NCI-H1436 (cell line): ENCODE measurements at regions not wholly inside any gene's neighbourhood (a gene's known extent, or its start where the extent isn't known, plus 50 kb on each side); places are given as distances from the start of the nearest gene placed in this dataset.
"Not testable (repeated sequence)": the region's sequence is repeated elsewhere in the genome, so short reads cannot be mapped to it uniquely, and the experiment has no call there.

ENCODE experiments used
- DNase-seq: peaks from one replicate; lab custom pipeline; 2025; lab: John Stamatoyannopoulos, UW

DNA sequence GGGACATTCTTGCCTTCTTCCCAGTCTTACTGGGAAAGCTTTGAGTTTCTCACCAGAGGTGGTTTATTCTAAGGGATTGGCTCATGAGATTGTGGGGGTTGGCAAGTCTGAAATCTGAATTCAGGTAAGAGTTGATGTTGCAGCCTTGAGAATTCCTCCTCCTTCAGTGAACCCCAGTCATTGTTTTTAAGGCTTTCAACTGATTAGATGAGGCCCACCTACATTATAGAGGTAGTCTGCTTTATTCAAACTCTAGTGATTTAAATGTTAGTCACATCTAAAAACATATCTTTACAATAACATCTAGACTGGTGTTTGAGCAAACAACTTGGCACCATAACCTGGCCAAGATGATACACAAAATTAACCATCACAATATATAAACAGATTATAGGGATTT is 156.5 kb upstream of the MED14 start:
- DNase-seq, result no peak

DNA sequence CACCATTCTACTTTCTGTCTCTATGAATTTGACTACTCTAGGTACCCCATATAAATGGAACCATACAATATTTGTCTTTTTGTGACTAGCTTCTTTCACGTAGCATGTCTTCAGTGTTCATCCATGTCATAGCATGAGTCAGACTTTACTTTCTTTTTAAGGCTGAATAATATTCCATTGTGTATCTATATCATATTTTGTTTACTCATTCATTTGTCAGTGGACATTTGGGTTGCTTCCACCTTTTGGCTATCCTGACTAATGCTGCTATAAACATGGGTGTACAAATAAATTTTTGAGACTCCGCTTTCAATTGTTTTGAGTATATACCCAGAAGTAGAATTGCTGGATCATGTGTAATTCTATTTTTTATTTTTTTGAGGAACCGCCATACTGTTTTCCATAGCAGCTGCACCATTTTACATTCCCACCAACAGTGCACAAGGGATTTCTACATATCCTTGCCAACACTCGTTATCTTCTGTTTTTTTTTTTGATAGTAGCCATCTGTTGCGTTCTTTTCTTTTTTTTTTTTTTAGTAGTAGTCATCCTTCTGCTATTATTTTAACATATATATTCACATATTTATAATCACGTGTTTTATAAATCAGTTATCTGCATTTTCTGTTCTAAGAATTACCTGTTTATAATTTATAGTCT is 158.0 kb upstream of the MED14 start:
- DNase-seq, result no peak

DNA sequence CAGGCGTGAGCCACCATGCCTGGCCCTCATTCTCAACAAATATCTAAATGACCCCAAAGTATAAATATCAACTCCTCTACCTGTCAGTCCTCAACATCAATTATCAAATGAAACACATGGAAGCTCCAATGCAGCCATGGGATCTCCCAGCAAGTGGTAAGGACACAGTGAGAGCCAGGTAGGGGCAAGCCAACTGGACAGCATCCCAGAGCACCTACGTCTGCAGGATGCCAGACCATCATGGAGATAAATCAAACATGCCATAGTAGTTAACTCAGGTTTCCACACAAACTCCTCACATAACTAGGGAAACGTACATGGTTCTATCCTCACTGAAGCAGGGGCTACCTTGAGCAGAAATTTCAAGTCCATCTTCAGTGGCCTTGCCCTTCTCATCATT is 159.9 kb upstream of the MED14 start:
- DNase-seq, result no peak

DNA sequence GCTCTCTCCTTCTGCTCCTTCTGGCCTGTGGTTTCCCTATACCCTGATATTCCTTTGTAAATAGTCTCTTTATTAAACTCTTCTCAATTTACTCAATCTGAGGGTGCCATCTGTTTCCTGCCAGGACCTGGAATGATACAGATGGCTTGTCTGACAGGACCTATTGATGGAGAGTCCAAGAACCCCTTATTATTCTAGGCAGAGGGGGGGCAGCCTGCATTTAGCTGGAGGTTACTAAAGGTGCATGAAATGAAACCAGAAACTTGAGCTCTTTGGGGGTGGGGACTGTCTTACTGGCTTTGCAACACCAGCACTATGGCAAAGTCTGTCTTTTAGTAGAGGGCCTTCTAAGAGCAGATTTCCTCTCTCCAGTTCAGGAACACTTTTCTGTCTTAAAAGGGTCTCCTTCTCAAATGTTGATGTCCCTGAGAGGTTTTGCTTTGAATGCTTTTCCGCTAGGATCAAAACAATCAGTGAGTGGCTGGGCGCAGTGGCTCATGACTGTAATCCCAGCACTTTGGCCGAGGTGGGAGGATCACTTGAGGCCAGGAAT is 162.5 kb upstream of the MED14 start:
- no peak for DNase-seq

DNA sequence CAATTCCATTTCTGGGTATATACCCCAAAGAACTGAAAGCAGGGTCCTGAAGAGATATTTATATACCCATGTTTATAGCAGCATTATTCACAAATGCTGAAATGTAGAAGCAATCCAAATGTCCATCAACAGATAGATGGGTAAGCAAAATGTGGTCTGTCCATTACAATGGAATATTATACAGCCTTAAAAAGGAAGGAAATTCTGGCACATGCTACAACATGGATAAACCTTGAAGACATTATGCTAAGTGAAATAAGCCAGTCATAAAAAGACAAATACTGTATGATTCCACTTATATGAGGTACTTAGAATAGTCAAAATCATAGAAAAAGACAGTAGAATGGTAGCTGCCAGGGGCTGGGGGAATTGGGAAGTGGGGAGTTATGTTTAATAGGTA is 169.4 kb upstream of the MED14 start:
- not testable (repeated sequence) for DNase-seq

DNA sequence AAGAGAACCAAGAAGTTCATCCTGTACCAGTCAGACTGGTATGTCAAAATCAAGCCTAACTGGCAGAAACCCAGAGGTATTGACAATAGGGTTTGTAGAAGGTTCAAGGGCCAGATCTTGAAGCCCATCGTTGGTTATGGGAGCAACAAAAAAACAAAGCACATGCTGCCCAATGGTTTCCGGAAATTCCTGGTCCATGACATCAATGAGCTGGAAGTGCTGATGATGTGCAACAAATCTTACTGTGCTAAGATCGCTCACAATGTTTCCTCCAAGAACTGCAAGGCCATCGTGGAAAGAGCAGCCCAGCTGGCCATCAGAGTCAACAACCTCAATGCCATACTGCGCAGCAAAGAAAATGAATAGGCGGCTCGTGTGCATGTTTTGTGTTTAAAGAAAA is 172.7 kb upstream of the MED14 start:
- DNase-seq, result no peak

DNA sequence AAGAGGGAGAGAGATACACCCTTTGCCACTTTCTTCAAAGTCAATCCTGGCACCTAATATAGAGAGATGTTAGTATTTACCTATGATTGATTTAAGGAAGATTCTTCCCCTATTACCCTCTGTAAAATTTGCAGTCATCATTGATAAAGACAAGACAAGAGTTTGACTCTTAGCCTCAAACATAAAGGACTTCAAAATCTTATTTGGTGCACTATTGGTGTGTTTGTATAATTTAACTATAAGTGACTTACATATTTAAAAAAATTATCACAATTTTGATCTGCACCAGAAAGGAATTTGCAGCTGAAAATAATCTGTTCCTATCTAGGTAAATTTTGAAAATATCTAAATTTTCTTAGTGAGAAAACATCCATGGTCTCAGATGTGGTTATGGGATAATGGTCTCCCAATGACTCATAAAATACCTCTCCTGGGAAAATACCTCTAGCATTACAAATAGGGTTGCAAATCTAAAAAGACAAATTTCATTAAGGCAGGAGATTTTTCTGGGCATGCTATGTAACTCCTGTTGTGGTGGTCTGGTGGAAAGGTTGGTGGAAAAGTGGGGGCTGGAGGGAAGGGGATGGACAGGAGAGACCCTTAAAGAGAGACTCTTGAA is 173.6 kb upstream of the MED14 start:
- DNase-seq, result no peak

DNA sequence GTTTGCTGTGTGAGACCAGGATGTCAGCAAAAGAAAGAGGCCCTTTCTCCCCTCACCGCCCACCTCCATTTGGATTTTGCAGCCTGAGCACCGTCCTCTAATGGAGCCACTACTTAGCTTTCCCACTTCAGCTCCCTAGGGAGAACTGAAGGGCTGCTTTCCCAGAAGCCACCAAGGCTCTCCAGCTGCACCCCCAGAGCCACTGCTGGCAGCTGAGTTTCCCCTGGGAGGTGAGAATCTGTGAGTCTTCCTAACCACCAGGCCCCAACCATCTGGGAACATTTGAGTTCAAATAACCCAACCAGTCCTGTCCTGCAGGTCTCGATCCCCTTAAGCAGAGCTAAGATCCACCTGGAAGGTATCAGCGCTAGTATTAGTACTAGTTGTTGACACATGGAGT is 173.1 kb upstream of the USP9X start:
- peak; percentile 68 for DNase-seq

DNA sequence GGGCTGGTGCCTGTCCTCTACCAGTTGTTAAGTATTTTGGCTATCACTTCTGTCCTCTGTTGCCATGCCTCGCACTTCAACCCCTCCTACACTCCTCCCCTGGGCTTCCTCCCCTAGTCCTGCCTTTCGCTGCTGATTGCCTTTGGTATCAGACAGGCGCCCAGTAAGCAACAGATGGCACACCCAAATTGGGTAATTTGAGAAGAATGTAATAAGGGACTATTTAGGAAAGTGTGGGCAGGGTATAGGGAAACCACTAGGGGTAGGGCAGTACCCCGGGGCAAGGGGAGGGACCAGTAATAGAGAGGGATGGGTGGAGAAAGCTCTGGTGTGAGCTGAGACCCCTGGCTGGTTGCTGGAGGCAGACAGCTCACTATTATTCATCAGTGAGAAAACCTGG is 172.7 kb upstream of the USP9X start:
- DNase-seq, result peak; percentile 59

DNA sequence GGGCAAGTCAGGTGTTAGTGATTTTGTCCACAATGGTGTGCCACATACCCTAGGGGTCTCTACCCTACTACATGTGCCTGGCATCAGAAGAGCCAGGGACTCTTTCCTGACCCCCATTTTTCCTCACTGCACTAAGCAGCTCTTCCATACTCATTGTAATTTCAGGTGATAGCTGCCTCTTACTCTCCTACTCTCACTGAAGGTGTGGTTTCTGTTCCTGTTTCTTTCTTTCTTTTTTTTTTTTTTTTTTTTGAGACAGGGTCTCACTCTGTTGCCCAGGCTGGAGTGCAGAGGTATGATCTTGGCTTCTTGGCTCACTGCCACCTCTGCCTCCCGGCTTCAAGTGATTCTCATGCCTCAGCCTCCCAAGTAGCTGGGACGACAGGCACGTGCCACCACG is 164.9 kb upstream of the USP9X start:
- no peak for DNase-seq

DNA sequence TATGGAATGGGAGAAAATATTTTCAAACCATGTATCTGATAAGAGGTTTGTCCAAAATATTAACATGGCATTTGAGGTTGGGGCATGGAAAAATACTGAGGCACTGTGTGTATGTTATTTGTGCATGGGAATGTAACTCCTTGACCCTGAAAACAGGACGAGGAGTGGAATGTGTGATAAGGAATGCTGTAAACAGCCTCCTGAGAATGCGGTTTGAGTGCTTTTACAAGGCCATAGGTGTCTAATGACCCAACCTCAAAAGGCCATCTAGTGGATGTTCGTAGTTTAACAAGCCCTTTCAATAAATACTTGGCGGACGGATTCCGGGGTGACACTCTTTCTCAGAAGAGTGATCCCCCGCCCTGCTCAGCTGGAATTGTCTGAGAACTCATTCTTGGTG is 162.9 kb upstream of the USP9X start:
- no peak for DNase-seq

DNA sequence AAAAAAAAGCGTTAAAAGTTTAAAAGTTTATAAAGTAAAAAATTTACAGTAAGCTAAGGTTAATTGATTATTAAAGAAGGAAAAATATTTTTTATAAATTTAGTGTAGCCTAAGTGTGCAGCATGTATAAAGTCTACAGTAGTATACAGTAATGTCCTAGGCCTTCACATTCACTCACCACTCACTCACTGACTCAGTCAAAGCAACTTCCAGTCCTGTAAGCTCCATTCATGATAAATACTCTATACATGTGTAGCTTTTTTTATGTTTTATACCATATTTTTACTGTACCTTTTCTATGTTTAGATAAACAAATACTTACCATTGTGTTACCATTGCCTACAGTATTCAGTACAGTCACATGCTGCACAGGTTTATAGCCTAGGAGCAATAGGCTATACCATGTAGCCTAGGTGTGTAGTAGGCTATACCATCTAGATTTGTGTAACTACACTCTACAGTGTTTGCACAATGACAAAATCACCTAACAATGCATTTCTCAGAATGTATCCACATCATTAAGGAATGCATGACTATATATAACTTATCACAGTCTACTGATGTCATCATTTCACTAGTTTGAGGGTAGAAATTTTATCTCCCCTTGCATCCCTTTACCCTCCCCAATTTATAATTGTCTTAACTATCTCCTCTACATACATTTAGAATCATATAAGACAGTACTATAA is 158.4 kb upstream of the USP9X start:
- DNase-seq, result not testable (repeated sequence)

DNA sequence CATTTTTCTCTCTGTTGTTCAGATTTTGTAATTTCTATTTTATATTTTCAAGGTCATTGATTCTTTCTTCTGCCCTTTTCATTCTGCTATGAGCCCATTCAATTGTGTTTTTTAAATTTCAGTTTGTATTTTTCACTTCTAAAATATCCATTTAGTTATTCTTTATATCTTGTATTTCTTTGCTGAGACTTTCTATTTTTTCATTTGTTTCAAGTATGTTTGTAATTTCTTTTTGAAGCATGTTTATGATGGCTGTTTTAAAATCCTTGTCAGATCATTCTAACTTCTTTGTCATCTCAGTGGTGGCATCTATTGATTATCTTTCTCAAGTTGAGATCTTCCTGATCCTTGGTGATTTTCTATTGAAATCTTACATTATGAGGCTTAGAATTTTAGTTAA is 157.2 kb upstream of the USP9X start:
- DNase-seq, result no peak

DNA sequence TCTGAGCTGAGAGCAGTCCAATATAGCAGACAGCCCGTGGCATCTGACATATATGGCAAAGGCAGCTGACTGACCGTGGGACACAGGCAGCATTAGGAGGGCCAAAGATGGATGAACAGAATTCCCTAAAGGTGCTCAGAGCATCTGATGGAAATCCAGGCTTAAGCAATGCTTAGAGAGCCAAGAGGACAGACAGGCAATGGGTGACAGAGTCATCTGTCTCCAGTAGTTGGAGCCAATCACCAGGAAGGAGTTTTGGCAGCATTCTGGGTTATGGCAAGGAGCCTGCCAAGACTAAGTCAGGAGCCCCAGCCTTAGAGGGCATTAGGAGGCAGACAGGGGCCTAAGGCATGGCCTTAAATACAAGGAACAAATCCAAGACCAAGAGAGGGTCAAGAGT is 153.3 kb upstream of the USP9X start:
- no peak for DNase-seq

DNA sequence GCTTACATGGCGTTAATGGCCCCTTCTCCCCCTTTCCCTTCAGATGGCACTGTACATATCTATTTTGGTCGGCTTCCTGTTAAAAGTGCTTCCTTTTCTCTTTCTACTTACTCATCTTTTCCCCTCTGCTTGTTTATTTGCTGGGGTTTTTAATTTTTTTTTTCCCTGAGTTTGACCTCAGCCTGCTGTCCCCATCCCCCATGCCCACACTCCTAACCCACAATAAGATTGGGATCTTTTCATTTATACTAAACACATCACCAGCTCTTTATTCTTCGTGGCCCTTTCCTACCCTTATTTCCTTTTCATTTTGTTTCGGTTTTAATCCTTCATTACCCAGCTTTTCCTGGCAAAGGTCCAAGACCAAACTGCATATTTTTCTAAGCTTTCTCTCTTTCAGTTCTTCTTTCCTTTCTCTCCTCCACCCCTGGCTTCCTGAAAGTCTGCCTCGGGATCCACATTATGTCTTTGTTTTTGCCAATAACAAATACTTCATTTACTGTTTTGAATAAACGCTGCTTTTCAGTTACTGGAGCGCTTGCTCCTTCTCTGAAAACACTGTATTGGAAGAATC is 152.0 kb upstream of the USP9X start:
- DNase-seq, result no peak

DNA sequence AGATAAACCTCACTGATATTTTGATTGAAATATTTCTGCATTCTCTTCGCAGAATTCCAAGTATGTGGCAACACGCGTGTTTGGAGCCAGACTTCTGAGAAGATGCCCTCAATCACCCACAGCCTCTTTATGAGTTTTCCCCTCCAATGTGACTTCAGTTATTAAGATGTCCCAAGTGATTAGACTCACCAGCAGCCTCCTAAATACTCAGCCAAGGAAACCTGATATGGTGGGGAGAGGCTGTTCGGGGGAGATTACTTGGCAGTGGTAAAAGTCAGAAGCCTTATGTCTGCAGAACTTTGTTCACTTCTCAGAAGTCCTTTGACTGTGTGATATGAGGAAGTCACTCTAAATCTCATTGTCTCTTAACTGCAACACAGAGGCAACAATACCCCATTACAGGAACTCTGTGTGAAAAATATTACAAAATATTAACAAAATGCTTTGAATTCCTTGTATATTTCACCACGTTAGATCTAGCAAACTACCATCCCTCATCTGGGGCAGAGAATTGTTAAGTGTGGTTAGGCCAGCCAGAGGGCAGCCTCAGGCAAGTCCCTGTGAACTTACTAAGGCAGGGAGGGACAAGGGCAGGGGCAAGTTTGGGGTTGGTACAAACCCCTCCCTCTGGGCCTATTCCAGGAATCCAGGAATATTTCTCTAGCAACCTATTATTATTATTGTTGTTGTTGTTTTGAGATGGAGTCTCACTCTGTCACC is 151.4 kb upstream of the USP9X start:
- DNase-seq, result no peak

DNA sequence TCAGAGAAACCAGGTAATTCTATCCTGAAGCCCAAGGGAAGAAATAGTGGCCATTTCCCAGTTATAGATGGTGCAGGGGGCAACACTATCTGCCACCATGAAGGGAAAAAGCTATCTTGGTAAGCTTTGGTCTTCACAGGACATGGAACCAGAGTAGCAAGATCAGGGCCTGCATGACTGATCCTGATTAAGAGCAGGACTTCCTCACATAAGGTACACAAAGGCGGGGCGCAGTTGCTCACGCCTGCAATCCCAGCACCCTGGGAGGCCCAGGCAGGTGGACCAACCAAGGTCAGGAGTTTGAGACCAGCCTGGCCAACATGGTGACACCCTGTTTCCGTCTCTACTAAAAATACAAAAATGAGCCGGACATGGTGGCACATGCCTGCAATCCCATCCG is 148.4 kb upstream of the USP9X start:
- DNase-seq, result no peak

DNA sequence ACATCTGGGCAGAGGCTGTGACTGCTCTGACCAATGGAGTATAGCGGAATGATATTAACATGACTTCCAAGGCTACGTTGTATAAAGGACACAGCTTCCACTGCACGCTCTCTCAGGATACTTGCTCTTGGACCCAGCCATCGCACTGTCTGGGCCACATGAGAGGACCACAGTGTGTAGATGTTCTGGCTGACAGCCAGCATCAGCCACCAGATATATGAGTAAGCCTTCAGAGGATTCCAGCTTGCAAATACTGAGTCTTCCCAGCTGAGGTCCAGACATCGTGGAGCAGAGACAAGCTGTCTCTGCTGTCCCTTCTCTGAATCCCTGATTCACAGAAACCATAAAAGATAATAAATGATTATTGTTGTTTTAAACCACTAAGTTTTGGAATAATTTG is 146.8 kb upstream of the USP9X start:
- DNase-seq, result no peak

DNA sequence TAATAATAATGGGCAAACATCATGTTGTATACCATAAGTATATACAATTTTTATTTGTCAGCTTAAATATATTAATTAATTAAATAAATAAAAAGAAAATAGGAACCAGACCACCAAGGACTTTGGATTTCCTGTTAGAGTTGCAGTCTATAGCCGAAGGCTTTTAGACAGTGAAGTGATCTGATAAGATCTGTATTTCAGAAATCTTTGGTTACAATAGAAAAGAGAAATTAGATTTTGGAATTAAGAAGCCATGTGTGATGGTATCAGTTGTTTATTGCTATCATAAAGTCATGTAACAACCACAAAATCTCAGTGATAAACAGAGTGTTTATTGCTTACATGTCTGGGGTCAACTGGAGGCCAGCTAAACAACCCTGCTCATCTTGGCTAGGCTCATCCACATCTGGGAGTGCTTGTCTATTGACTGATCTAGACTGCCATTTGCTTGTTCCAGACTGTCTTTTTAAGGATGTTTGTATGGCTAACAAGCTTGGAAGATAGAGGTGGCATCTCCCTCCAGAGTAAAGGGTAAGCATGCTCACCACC is 142.1 kb upstream of the USP9X start:
- no peak for DNase-seq

DNA sequence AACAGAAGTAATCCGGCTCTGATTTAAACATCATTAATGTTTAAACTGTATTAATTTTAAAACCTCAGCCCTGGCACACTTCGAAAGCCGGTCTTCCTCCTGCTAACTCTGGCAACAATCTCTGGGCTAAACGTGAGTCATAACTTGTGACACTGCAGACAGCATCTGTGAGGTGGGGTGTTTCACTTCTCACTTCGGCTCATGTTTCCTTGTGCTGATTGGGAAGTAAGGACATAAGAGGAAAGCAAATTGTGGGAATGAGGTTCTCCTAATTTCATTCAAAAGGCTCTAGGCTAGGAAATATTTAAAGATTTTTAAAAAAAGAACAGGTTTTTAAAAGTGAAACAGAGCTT is 139.9 kb upstream of the USP9X start:
- DNase-seq, result no peak

DNA sequence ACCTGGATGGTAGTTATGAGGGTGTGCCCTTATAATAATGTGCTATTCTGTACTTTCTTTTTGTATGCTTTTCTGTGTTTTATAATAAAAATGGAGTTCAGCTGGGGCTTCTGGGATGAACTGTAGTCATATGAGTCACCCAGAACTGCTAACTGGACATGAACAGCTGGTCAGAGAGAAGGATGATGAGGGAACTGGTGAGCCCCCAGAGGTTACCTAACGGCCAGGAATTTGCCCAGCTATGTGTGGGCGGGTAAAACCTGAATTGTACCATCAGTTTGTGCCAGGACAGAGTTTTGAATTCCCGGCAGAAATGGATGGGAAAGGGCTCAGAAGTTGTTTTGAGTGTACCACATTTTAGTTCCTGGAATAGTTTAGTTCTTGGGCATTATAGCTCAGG is 138.0 kb upstream of the USP9X start:
- DNase-seq, result no peak

DNA sequence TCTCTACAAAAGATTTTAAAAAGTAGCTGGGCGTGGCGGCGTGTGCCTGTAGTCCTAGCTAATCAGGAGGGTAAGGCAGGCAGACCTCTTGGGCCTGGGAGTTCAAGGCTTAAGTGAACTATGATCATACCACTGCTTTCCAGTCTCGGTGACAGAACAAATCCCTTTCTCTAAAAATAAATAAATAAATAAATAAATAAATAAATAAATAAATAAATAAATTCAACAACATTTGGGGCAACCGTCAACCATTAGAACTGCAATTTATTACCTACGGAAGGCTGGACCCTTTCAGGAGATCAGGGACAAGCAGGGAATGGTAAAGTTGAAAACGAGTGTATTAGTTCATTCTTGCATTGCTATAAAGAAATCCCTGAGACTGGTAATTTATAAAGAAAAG is 136.2 kb upstream of the USP9X start:
- no peak for DNase-seq
